HEK293 (cell line): ENCODE measurements at regions not wholly inside any gene's neighbourhood (a gene's known extent, or its start where the extent isn't known, plus 50 kb on each side); places are given as distances from the start of the nearest gene placed in this dataset.

Source experiments
- CTCF ChIA-PET: fragments of 350-600 bp; formaldehyde crosslinking; extraction: SDS; loops from one replicate; lab custom pipeline; 2021; ENCODE audit warnings: antibody characterized with exemption; lab: Yijun Ruan, JAX
- POLR2A ChIA-PET: fragments of 300-600 bp; formaldehyde crosslinking; extraction: SDS; loops from one replicate; lab custom pipeline; 2020; ENCODE audit warnings: antibody characterized with exemption, inconsistent platforms; lab: Yijun Ruan, JAX
- H3K27ac ChIP-seq: fragments of 200-500 bp; sonication (Bioruptor generic); 2 replicates; pipeline ENCODE4 v1.5.1; 2014; ENCODE audit warnings: low read depth, low read length, control low read depth, inconsistent platforms; ENCODE audit errors: extremely low read depth
- H3K36me3 ChIP-seq, 2 experiments: fragments of 200-500 bp in 1 of 2; sonication (Bioruptor generic) in 1 of 2; 1 replicate in 1 of 2; 2 replicates in 1 of 2; pipeline ENCODE4 v1.5.1; 2014 to 2017; ENCODE audit warnings: inconsistent platforms in 2 of 2, low read length in 2 of 2; ENCODE audit not compliant: control insufficient read depth in 2 of 2, insufficient read depth in 1 of 2
- H3K4me1 ChIP-seq: fragments of 200-500 bp; sonication (Bioruptor generic); 2 replicates; pipeline ENCODE4 v1.5.1; 2014; ENCODE audit warnings: mild to moderate bottlenecking, low read length, inconsistent platforms; ENCODE audit not compliant: control insufficient read depth, insufficient read depth
- H3K4me3 ChIP-seq: 2 replicates; pipeline ENCODE4 v1.5.1; 2011; ENCODE audit warnings: low read depth, mild to moderate bottlenecking, control low read depth, low read length, moderate library complexity
- H3K9me3 ChIP-seq: fragments of 200-500 bp; sonication (Bioruptor generic); 2 replicates; pipeline ENCODE4 v1.5.1; 2014; ENCODE audit warnings: low read depth, low read length, inconsistent platforms; ENCODE audit not compliant: control insufficient read depth, insufficient read depth
- GLIS2 ChIP-seq: fragments of 450-650 bp; formaldehyde crosslinking; IDR thresholded peaks from 2 replicates; pipeline ENCODE4 v1.5.1; 2016; ENCODE audit warnings: missing biosample characterization, missing genetic modification characterization
- PRDM2 ChIP-seq: fragments of 450-650 bp; formaldehyde crosslinking; IDR thresholded peaks from 2 replicates; pipeline ENCODE4 v1.5.1; 2016; ENCODE audit warnings: missing biosample characterization, missing genetic modification characterization, borderline replicate concordance
- SALL2 ChIP-seq: fragments of 450-650 bp; formaldehyde crosslinking; IDR thresholded peaks from 2 replicates; pipeline ENCODE4 v1.5.0; 2017; ENCODE audit warnings: missing biosample characterization, mild to moderate bottlenecking, missing genetic modification characterization, borderline replicate concordance
- SETDB1 ChIP-seq: IDR thresholded peaks from one replicate; pipeline ENCODE4 v1.6.1; 2017; ENCODE audit warnings: mild to moderate bottlenecking, low read length, moderate library complexity, mixed read lengths; ENCODE audit not compliant: insufficient read length
- YY1 ChIP-seq: fragments of 450-650 bp; formaldehyde crosslinking; IDR thresholded peaks from 2 replicates; pipeline ENCODE4 v1.5.1; 2018; ENCODE audit warnings: missing biosample characterization, missing genetic modification characterization
- ZBTB6 ChIP-seq: fragments of 450-650 bp; formaldehyde crosslinking; IDR thresholded peaks from 2 replicates; pipeline ENCODE4 v1.5.1; 2017; ENCODE audit warnings: missing biosample characterization, missing genetic modification characterization
- ZFHX2 ChIP-seq: fragments of 450-650 bp; formaldehyde crosslinking; conservative IDR thresholded peaks from 2 replicates; pipeline ENCODE4 v1.5.1; 2016; ENCODE audit warnings: missing biosample characterization, missing genetic modification characterization
- ZNF248 ChIP-seq: fragments of 450-650 bp; formaldehyde crosslinking; IDR thresholded peaks from 2 replicates; pipeline ENCODE4 v1.5.1; 2017; ENCODE audit warnings: missing biosample characterization, missing genetic modification characterization
- ZNF391 ChIP-seq: fragments of 450-650 bp; formaldehyde crosslinking; IDR thresholded peaks from 2 replicates; pipeline ENCODE4 v1.5.1; 2016; ENCODE audit warnings: low read depth, missing biosample characterization, missing genetic modification characterization, borderline replicate concordance
- ZNF701 ChIP-seq: fragments of 450-650 bp; formaldehyde crosslinking; IDR thresholded peaks from 2 replicates; pipeline ENCODE4 v1.5.1; 2016; ENCODE audit warnings: missing biosample characterization, missing genetic modification characterization
- ZNF76 ChIP-seq: fragments of 450-650 bp; formaldehyde crosslinking; IDR thresholded peaks from 2 replicates; pipeline ENCODE4; 2016; ENCODE audit warnings: low read depth, missing biosample characterization, missing genetic modification characterization, borderline replicate concordance
- TF ChIP-seq, protein P1 (sequence below): fragments of 450-650 bp; formaldehyde crosslinking; IDR thresholded peaks from 2 replicates; pipeline ENCODE4 v1.5.1; 2016; ENCODE audit warnings: missing biosample characterization, missing genetic modification characterization
- TF ChIP-seq, protein P2 (sequence below): fragments of 450-650 bp; formaldehyde crosslinking; conservative IDR thresholded peaks from 2 replicates; pipeline ENCODE4 v1.5.1; 2016; ENCODE audit warnings: low read depth, missing biosample characterization, missing genetic modification characterization
- TF ChIP-seq, protein P3 (sequence below): fragments of 450-650 bp; formaldehyde crosslinking; IDR thresholded peaks from 2 replicates; pipeline ENCODE4 v1.5.1; 2016; ENCODE audit warnings: missing biosample characterization, missing genetic modification characterization

DNA sequence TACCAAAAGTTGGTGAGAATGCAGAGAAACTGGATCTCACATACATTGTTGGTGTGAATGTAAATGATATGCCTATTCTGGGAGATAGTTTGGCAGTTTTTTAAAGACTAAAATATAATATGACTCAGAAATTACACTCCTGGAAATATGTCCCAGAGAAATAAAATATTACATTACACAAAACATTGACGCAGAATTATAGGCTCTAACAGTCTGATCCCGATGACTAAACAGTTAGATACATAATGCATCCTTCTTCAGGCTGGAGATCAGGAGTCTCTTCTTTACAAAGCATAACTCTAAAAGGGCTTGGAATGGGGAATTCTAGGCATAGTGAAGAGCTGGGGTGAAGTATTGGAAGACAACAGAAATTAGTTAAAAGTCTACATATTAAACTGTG is 586.2 kb upstream of the NECTIN3 start:
- H3K4me3 ChIP-seq: no peak overlapping the region
- H3K9me3 ChIP-seq: no peaks in the 10 kb centered on the region
- H3K4me1 ChIP-seq: no peaks in the 10 kb centered on the region
- POLR2A ChIA-PET: no interaction called here
- TF ChIP-seq YY1 (tag by site-specific recombination): no peak
- no peak for TF ChIP-seq ZNF391
- TF ChIP-seq ZBTB6 (tag by site-specific recombination): no peak
- TF ChIP-seq, protein P1, sequence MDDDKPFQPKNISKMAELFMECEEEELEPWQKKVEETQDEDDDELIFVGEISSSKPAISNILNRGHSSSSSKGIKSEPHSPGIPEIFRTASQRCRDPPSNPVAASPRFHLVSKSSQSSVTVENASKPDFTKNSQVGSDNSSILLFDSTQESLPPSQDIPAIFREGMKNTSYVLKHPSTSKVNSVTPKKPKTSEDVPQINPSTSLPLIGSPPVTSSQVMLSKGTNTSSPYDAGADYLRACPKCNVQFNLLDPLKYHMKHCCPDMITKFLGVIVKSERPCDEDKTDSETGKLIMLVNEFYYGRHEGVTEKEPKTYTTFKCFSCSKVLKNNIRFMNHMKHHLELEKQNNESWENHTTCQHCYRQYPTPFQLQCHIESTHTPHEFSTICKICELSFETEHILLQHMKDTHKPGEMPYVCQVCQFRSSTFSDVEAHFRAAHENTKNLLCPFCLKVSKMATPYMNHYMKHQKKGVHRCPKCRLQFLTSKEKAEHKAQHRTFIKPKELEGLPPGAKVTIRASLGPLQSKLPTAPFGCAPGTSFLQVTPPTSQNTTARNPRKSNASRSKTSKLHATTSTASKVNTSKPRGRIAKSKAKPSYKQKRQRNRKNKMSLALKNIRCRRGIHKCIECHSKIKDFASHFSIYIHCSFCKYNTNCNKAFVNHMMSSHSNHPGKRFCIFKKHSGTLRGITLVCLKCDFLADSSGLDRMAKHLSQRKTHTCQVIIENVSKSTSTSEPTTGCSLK (tag by site-specific recombination): no peak
- TF ChIP-seq GLIS2 (tag by site-specific recombination): no peak
- TF ChIP-seq ZNF248 (tag by site-specific recombination): no peak
- no peak for TF ChIP-seq PRDM2 (tag by site-specific recombination)
- no peak overlapping the region for H3K27ac ChIP-seq
- no peaks in the 10 kb centered on the region for H3K36me3 ChIP-seq
- CTCF ChIA-PET: no interaction called here

- Histone ChIP-seq H3K4me1 (no peaks in the 10 kb centered on the region), H3K27ac (no peak overlapping the region), H3K4me3 (no peak overlapping the region), H3K36me3 (no peaks in the 10 kb centered on the region), H3K9me3 (no peaks in the 10 kb centered on the region)
- ChIA-PET POLR2A (no interaction called here), CTCF (interaction anchor here (0.6 kb wide), 2 partner anchors 519 to 672 kb away, joined by 3 read pairs; no protein-coding TSS in a partner anchor)
- TF ChIP-seq, protein P2, sequence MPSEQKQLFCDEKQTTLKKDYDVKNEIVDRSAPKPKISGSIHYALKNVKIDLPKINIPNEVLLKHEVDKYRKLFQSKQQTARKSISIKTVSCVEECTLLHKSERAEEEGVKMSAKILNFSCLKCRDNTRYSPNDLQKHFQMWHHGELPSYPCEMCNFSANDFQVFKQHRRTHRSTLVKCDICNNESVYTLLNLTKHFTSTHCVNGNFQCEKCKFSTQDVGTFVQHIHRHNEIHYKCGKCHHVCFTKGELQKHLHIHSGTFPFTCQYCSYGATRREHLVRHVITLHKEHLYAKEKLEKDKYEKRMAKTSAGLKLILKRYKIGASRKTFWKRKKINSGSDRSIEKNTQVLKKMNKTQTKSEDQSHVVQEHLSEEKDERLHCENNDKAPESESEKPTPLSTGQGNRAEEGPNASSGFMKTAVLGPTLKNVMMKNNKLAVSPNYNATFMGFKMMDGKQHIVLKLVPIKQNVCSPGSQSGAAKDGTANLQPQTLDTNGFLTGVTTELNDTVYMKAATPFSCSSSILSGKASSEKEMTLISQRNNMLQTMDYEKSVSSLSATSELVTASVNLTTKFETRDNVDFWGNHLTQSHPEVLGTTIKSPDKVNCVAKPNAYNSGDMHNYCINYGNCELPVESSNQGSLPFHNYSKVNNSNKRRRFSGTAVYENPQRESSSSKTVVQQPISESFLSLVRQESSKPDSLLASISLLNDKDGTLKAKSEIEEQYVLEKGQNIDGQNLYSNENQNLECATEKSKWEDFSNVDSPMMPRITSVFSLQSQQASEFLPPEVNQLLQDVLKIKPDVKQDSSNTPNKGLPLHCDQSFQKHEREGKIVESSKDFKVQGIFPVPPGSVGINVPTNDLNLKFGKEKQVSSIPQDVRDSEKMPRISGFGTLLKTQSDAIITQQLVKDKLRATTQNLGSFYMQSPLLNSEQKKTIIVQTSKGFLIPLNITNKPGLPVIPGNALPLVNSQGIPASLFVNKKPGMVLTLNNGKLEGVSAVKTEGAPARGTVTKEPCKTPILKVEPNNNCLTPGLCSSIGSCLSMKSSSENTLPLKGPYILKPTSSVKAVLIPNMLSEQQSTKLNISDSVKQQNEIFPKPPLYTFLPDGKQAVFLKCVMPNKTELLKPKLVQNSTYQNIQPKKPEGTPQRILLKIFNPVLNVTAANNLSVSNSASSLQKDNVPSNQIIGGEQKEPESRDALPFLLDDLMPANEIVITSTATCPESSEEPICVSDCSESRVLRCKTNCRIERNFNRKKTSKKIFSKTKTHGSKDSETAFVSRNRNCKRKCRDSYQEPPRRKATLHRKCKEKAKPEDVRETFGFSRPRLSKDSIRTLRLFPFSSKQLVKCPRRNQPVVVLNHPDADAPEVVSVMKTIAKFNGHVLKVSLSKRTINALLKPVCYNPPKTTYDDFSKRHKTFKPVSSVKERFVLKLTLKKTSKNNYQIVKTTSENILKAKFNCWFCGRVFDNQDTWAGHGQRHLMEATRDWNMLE (tag by site-specific recombination): no peak
- TF ChIP-seq ZNF701 (no peak), ZFHX2 (tag by site-specific recombination) (no peak), SALL2 (tag by site-specific recombination) (no peak), ZNF76 (tag by site-specific recombination) (no peak), SETDB1 (peak; percentile 53)
- TF ChIP-seq, protein P3, sequence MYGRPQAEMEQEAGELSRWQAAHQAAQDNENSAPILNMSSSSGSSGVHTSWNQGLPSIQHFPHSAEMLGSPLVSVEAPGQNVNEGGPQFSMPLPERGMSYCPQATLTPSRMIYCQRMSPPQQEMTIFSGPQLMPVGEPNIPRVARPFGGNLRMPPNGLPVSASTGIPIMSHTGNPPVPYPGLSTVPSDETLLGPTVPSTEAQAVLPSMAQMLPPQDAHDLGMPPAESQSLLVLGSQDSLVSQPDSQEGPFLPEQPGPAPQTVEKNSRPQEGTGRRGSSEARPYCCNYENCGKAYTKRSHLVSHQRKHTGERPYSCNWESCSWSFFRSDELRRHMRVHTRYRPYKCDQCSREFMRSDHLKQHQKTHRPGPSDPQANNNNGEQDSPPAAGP (tag by site-specific recombination): no peak
Measured at GRCh38 chr3:110487840-110488239, 583.8 kb upstream of the NECTIN3 start.
